ENCODE measurements at regions not wholly inside any gene's neighbourhood (a gene's known extent, or its start where the extent isn't known, plus 50 kb on each side); places are given as distances from the start of the nearest gene placed in this dataset.
A peak's percentile ranks its signal among the peaks of the same experiment; 100 is the strongest.
"Not testable (repeated sequence)": the region's sequence is repeated elsewhere in the genome, so short reads cannot be mapped to it uniquely, and the experiment has no call there.

DNA sequence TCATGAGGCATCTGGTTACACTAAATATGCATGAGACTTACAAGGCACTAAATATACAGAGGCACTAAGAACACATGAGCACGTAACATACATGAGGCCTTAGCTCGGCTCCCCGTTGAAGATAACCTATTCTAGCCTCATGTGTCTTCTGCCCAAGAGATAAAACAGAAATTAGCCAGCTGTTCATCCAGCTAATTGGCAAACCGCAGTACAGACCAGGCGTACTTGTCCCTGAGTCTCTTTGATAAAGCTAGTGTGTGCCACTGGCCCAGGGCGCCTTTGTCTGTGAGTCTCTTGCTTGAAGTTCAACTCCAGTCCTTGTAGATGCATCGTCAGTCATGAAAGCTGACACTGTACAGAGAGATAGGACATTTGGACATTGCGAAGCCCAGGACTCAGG is 121.9 kb upstream of the SPATA12 start:
- H3K36me3 Mint-ChIP-seq (ENCODE audit: low read depth): peaks cover 3% of the 10 kb centered on the region

DNA sequence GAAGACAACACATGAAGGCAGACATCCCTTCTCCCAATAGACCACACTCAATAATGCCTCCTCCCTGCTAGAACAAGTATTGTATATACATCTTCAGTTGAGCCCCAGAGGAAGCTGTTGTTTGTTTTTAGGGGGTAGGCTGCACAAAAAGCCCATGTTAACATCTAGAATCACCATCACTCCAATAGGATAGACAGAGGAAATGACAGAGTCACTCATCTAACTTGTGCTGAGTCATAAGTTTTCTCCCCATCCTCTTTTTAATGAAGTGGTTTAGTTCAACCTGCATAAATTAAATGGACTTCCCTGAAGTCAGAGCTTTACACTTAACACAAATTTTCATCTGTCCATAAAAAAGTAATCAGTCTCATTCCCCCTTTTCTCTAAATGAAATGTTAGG is 122.9 kb upstream of the SPATA12 start:
- H3K27ac Mint-ChIP-seq: no peak overlapping the region
- no peaks in the 10 kb centered on the region for H3K27me3 Mint-ChIP-seq
- H3K9me3 ChIP-seq (ENCODE audit: control insufficient read depth, low read length, poor library complexity, severe bottlenecking): peaks cover 3% of the 10 kb centered on the region
- H3K36me3 Mint-ChIP-seq (ENCODE audit: low read depth): peaks cover 3% of the 10 kb centered on the region
- no peak overlapping the region for H3K4me3 Mint-ChIP-seq
- peaks cover 6% of the 10 kb centered on the region for H3K4me1 Mint-ChIP-seq
- ATAC-seq: no peak
- DNase-seq: no peak

More for the DNA sequence above, 121.9 kb upstream of the SPATA12 start:
- ATAC-seq (no peak), DNase-seq (no peak)
- Mint-ChIP-seq H3K27me3 (no peaks in the 10 kb centered on the region), H3K27ac (no peak overlapping the region), H3K4me1 (peaks cover 9% of the 10 kb centered on the region), H3K4me3 (no peak overlapping the region)
- peaks cover under 1% of the 10 kb centered on the region for H3K9me3 ChIP-seq (ENCODE audit: control insufficient read depth, low read length, poor library complexity, severe bottlenecking)

DNA sequence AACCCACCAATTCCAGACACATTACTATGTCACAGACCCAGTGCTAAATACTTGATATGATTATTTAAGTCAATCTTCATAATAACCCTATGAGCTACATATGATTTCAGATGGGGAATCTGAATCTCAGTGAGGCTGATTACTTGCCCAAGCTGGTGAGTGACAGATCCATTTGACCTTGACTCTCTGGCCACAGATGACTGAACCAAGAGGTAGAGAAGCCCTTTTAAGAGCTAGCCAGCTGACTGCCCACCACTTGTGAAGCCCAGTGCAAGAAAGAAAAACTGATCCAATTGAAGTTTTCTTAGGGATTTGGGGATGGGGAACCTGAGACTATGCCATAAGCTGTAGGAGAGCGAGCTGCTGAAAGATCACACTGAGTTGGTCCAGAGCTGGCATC is 124.7 kb upstream of the SPATA12 start:
- ATAC-seq: no peak
- H3K27ac Mint-ChIP-seq: no peak overlapping the region
- no peaks in the 10 kb centered on the region for H3K27me3 Mint-ChIP-seq
- no peak for DNase-seq
- peaks cover 3% of the 10 kb centered on the region for H3K9me3 ChIP-seq (ENCODE audit: control insufficient read depth, low read length, poor library complexity, severe bottlenecking)
- peaks cover 4% of the 10 kb centered on the region for H3K4me1 Mint-ChIP-seq
- no peak overlapping the region for H3K4me3 Mint-ChIP-seq
- peaks cover 5% of the 10 kb centered on the region for H3K36me3 Mint-ChIP-seq (ENCODE audit: low read depth)

DNA sequence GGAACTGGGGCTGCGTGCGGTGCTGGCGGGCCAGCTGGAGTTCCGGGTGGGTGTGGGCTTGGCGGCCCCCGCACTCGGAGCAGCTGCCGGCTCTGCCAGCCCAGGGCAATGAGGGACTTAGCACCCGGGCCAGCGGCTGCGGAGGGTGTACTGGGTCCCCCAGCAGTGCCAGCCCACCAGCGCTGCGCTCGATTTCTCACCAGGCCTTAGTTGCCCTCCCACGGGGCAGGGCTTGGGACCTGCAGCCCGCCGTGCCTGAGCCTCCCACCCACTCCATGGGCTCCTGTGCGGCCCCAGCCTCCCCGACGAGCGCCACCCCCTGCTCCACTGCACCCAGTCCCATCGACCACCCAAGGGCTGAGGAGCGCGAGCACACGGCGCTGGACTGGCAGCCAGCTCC is 126.0 kb upstream of the SPATA12 start:
- peaks cover 12% of the 10 kb centered on the region for H3K4me1 Mint-ChIP-seq
- not testable (repeated sequence) for H3K27me3 Mint-ChIP-seq; H3K4me3 Mint-ChIP-seq; H3K9me3 ChIP-seq (ENCODE audit: control insufficient read depth, low read length, poor library complexity, severe bottlenecking); ATAC-seq; H3K36me3 Mint-ChIP-seq (ENCODE audit: low read depth); DNase-seq; H3K27ac Mint-ChIP-seq

DNA sequence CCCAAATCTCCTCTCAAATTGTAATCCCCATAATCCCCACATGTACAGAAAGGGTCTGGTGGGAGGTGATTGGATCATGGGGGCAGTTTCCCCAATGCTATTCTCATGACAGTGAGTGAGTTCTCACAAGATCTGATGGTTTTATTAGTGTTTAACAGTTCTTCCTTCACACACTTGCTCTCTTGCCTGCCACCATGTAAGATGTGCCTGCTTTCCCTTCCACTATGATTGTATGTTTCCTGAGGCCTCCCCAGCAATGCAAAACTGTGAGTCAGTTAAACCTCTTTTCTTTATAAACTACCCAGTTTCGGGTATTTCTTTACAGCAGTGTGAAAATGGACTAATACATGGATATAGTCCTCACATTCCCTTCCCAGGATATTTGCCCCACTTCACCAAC is 126.7 kb upstream of the SPATA12 start:
- no peak for DNase-seq
- H3K4me1 Mint-ChIP-seq: peaks cover 16% of the 10 kb centered on the region
- H3K27me3 Mint-ChIP-seq: no peaks in the 10 kb centered on the region
- peaks cover 5% of the 10 kb centered on the region for H3K36me3 Mint-ChIP-seq (ENCODE audit: low read depth)
- H3K9me3 ChIP-seq (ENCODE audit: control insufficient read depth, low read length, poor library complexity, severe bottlenecking): peaks cover 3% of the 10 kb centered on the region
- no peak overlapping the region for H3K4me3 Mint-ChIP-seq
- ATAC-seq: no peak
- no peak overlapping the region for H3K27ac Mint-ChIP-seq

DNA sequence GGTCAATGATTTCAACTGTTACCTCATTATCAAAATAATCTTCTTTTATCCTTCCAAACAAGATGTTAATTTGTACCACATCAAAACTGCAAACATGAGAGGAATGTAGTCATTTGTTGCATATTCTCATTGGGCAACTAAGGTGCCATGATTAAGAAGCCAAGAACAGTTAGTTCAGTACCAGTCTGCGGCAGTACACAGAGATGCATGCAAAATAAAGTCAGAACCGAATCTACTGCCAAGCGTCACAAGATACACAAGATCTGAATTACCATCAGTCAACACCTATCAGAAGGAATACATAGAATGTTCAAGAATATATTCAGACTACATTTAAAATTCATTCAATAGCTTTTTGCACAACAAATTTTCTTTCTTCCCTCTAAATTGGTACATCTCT is 127.6 kb upstream of the SPATA12 start:
- Mint-ChIP-seq H3K4me3 (no peak overlapping the region), H3K36me3 (ENCODE audit: low read depth) (peaks cover 5% of the 10 kb centered on the region), H3K4me1 (peaks cover 25% of the 10 kb centered on the region), H3K27me3 (no peaks in the 10 kb centered on the region), H3K27ac (no peak overlapping the region)
- peaks cover 3% of the 10 kb centered on the region for H3K9me3 ChIP-seq (ENCODE audit: control insufficient read depth, low read length, poor library complexity, severe bottlenecking)
- no peak for ATAC-seq
- DNase-seq: no peak

DNA sequence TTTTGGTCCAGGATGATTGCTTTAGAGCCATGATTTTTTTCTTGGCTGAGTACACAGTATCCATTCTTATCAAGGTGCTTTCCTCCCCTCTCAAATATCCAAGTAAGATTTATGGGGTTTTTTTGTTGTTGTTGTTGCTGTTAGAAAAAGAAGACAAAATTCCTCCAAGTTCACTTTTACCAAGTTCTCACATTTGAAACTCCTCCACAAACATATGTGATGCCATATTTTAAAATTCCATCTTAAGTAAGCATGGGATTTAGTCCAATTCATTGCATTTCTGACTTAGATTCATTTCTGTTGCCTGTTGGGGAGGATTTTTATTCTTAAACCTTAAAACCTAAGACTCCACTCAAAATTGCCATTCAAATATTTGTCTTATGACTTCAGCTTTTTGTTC is 128.6 kb upstream of the SPATA12 start:
- no peak for DNase-seq
- peaks cover 3% of the 10 kb centered on the region for H3K9me3 ChIP-seq (ENCODE audit: control insufficient read depth, low read length, poor library complexity, severe bottlenecking)
- no peak for ATAC-seq
- Mint-ChIP-seq H3K36me3 (ENCODE audit: low read depth) (peaks cover 5% of the 10 kb centered on the region), H3K27ac (no peak overlapping the region), H3K27me3 (no peaks in the 10 kb centered on the region), H3K4me3 (no peak overlapping the region), H3K4me1 (peaks cover 28% of the 10 kb centered on the region)

DNA sequence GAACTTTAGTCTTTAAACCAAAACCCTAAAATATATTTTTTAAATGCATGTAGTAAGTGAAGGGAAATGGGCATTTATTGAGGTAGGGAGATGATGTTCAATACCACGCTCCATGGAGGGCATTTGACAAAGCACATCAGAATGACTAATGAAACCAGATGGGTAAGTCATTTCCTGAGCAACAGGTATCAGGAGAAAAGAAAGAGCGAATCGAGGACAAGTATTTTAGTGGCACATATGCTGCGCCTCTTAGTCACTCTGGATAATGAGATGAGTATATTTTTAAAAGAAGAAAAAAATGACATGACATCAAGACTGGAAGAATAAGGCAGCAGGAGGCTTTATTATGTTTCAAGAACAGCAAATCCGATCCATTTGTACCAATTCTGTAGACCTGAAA is 129.0 kb upstream of the ARHGEF3 start:
- Mint-ChIP-seq H3K4me3 (no peak overlapping the region), H3K36me3 (ENCODE audit: low read depth) (peaks cover 5% of the 10 kb centered on the region), H3K4me1 (peaks cover 37% of the 10 kb centered on the region), H3K27me3 (no peaks in the 10 kb centered on the region), H3K27ac (no peak overlapping the region)
- ATAC-seq (peak; percentile 54), DNase-seq (no peak)
- H3K9me3 ChIP-seq (ENCODE audit: control insufficient read depth, low read length, poor library complexity, severe bottlenecking): peaks cover 3% of the 10 kb centered on the region

DNA sequence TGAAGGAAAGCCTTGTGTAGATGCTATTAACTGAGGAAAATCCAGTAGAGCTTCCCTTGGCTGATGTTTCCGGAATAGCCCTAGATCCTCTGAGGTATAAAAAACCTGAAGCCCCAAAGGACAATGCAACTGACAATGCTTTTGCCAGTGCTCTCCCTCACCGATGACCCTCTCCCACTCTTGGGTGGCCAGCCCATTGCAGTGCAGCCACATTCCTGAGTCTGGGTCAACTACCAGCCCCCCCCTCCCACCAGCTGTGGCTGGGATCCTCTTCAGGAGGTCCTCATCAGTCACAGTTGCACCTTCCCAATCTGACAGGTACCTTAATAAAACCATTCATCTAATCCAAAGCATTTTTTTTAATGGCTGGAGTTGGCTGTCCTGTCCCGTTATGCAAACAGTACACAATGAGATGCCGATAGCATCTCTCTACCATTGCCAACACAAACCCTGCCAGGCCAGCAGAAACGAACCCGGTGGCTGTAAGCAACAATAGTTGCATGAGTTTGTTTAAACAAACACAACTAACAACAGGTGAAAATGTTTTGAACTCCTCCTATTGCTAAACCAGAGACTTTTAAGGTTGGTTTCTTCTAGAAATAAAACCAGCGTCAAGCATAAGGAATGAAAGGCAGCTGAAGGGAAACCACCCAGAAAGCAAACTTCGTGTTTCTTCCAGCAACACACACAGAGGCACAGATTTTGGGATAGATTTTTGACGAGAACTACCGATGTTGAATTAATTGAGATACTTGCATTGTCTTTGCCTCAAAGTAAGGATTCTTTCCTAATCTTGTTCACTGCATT is 128.3 kb upstream of the ARHGEF3 start:
- DNase-seq: no peak
- Mint-ChIP-seq H3K27ac (no peak overlapping the region), H3K4me1 (peaks cover 41% of the 10 kb centered on the region), H3K36me3 (ENCODE audit: low read depth) (peaks cover 5% of the 10 kb centered on the region), H3K4me3 (no peak overlapping the region), H3K27me3 (no peaks in the 10 kb centered on the region)
- peaks cover 3% of the 10 kb centered on the region for H3K9me3 ChIP-seq (ENCODE audit: control insufficient read depth, low read length, poor library complexity, severe bottlenecking)
- no peak for ATAC-seq

DNA sequence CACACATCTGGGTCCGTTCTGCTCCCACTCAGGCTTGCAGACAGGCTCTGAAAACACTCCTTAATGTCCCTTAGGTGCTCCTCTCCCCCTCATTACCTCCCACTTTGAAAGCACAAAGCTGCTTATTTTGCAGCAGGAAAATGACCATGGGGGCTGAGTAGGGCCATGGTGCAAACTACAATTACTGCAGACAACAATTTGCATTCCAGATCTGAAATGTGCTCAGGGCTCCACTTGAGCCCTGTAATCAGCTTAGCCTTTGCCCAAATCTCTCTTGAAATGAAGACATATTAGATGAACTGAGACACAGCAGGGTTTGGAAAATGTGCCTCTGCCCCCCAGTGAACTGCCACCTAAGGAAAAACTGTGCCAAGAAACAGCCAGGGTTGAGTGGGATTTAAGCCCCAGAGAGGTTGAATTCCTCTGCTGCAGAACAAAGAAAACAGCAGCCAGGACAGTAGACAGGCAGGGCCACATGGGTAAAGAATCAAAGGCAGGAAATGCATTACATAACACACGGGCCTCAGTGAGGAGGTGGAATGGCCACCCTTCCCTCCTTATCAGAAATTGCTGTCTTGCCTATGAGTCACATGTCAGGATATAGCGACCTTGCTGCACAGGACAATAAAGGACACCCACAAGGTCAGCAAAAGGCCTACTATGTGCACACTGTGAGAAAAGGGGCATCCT is 126.8 kb upstream of the ARHGEF3 start:
- DNase-seq (no peak), ATAC-seq (peak; percentile 67)
- peaks cover 2% of the 10 kb centered on the region for H3K36me3 Mint-ChIP-seq (ENCODE audit: low read depth)
- H3K27ac Mint-ChIP-seq: peak overlapping the region; percentile 70
- H3K9me3 ChIP-seq (ENCODE audit: control insufficient read depth, low read length, poor library complexity, severe bottlenecking): peaks cover 3% of the 10 kb centered on the region
- H3K27me3 Mint-ChIP-seq: no peaks in the 10 kb centered on the region
- peaks cover 53% of the 10 kb centered on the region for H3K4me1 Mint-ChIP-seq
- no peak overlapping the region for H3K4me3 Mint-ChIP-seq

DNA sequence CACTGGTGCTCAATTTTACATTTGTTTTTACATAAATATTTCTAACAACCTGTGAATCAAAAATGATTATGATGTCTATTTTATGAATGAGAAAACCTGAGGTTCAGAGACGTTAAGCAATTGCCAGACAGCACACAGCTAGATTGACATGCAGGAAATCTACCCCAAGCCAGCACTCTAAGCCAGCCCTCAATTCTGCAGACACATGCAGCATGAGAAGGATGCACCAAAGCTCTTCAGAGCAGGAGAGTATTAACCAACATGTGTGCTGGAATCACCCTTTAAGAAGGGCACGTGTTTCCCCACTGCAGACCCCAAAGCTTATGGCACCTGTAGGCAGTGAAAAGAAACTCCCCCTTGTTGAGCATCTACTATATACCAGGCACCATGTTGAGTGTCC is 126.1 kb upstream of the ARHGEF3 start:
- H3K9me3 ChIP-seq (ENCODE audit: control insufficient read depth, low read length, poor library complexity, severe bottlenecking): no peaks in the 10 kb centered on the region
- no peak for ATAC-seq
- Mint-ChIP-seq H3K27ac (peak overlapping the region; percentile 70), H3K27me3 (no peaks in the 10 kb centered on the region), H3K4me1 (peaks cover 55% of the 10 kb centered on the region), H3K4me3 (no peak overlapping the region), H3K36me3 (ENCODE audit: low read depth) (peaks cover 2% of the 10 kb centered on the region)
- no peak for DNase-seq

DNA sequence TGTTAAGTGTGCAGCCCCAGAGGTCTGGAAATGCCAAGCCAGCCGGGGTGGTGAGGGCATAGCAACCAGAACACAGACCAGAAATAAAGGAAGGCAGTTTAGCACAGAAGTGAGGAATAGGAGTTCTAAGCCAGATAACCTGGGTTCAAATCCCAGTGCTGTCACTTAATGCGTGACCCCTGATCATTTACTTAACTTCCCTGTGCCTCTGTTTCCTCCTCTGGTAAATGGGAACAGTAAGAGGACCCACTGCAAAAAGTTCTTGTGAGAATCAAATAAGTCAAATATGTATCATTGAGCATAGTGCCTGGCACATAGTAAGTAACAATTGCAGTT is 125.2 kb upstream of the ARHGEF3 start:
- peak overlapping the region; percentile 97 for H3K27ac Mint-ChIP-seq
- no peaks in the 10 kb centered on the region for H3K36me3 Mint-ChIP-seq (ENCODE audit: low read depth)
- H3K4me3 Mint-ChIP-seq: no peak overlapping the region
- H3K4me1 Mint-ChIP-seq: peaks cover 57% of the 10 kb centered on the region
- ATAC-seq: no peak
- no peak for DNase-seq
- H3K27me3 Mint-ChIP-seq: no peaks in the 10 kb centered on the region
- H3K9me3 ChIP-seq (ENCODE audit: control insufficient read depth, low read length, poor library complexity, severe bottlenecking): no peaks in the 10 kb centered on the region

DNA sequence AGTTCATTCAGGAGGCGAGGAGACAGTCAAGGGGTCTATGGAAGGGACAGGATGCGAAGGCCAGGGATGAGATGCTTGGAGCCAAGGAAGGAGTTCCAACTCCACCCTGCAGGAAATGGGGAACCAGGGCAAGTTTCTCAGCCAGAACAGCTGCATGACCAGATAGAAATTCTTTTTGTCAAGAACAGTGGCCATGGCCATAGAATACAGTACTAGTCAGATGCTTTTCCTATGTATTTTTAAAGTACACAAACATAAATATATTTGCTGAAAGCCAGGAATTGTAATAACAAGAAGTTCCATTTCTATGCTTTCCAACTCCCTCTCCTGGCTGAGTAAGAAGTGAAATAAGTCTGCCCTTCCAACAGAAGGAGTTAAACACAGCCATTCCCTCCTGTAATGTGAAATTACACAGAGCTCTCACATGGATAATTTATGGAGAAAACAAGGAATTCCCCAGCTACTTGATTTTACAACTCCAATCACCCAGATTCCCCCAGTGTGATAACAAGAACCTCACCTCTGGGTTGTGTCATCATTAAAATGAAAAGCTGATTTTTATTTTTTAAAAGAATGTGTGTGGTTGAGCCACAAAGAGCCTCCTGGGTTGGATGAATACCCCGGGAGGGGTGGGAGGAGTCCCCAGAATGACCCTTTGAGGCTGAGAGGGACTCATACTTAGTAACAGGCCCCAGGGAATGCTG is 124.6 kb upstream of the ARHGEF3 start:
- Mint-ChIP-seq H3K27ac (peak overlapping the region; percentile 97), H3K27me3 (no peaks in the 10 kb centered on the region), H3K4me3 (peak overlapping the region; percentile 36), H3K36me3 (ENCODE audit: low read depth) (no peaks in the 10 kb centered on the region), H3K4me1 (peaks cover 62% of the 10 kb centered on the region)
- ATAC-seq: no peak
- DNase-seq: no peak
- H3K9me3 ChIP-seq (ENCODE audit: control insufficient read depth, low read length, poor library complexity, severe bottlenecking): no peaks in the 10 kb centered on the region
